ENCODE measurements at regions not wholly inside any gene's neighbourhood (a gene's known extent, or its start where the extent isn't known, plus 50 kb on each side); places are given as distances from the start of the nearest gene placed in this dataset.

DNA sequence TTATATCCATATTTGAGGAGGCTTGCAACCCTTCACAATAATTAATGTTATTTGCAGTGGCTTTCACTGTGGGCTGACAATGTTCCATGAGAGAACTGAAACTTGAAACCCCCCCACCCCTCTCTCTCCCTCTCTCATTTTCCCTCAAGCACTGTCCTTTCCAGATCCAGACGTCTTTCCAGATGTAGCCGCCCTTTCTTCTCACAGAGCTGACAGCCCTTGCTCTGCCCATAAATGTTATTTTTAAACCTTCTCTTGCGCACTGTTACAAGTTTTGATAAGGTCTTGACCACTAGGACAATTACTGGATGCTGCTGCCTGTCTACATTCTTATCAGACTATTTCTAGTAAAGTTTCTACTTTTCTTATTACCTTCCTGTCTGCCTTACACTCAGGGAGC lies 91.4 kb upstream of the LINC00305 start:
- WGBS, 2 experiments (ENCODE audit: low coverage in 1 of 2, low lambda C conversion rate in 2 of 2, missing lambda C conversion rate in 2 of 2), result 14 to 18% methylated on average over 3 of the region's 3 CpGs
- H3K4me1 ChIP-seq (ENCODE audit: insufficient read depth), result no peaks in the 10 kb centered on the region
- no peaks in the 10 kb centered on the region for H3K9me3 ChIP-seq (ENCODE audit: low read depth)
- no peaks in the 10 kb centered on the region for H3F3A ChIP-seq (ENCODE audit: insufficient read depth)
- H3K4me3 ChIP-seq, result no peak overlapping the region
- H3K4me2 ChIP-seq (ENCODE audit: unreplicated experiment), result no peak overlapping the region
- no peaks in the 10 kb centered on the region for H3K79me2 ChIP-seq (ENCODE audit: insufficient read depth)
- H2AFZ ChIP-seq, result no peak overlapping the region
- H4K20me1 ChIP-seq (ENCODE audit: insufficient read depth), result no peaks in the 10 kb centered on the region
- TF ChIP-seq EZH2 (IDR thresholded peaks at IDR 0.05; ENCODE audit: insufficient read depth, poor library complexity, severe bottlenecking) (no peak), EZH2phosphoT487 (IDR thresholded peaks at IDR 0.05; ENCODE audit: insufficient read depth, low read depth) (no peak)
- no peaks in the 10 kb centered on the region for H3K27me3 ChIP-seq (replicated peaks; ENCODE audit: insufficient read depth)
- no peak for DNase-seq
- H3K9ac ChIP-seq, result no peak overlapping the region
- in situ Hi-C loops (cut with MboI), result no loop called here
- H3K27ac ChIP-seq, result no peak overlapping the region
- no peaks in the 10 kb centered on the region for H3K36me3 ChIP-seq (ENCODE audit: low read depth)
- no peaks in the 10 kb centered on the region for H3K9me2 ChIP-seq (ENCODE audit: insufficient read depth)

GRCh38 chr18:64238076-64238475 lies 89.2 kb upstream of the LINC00305 start:
- H3K9ac ChIP-seq, result no peak overlapping the region
- no peak overlapping the region for H3K27ac ChIP-seq
- no peaks in the 10 kb centered on the region for H3K9me3 ChIP-seq (ENCODE audit: low read depth)
- in situ Hi-C loops (cut with MboI), result no loop called here
- H3K4me2 ChIP-seq (ENCODE audit: unreplicated experiment), result no peak overlapping the region
- H2AFZ ChIP-seq, result no peak overlapping the region
- 29 to 33% methylated on average over 2 of the region's 2 CpGs for WGBS, 2 experiments (ENCODE audit: low coverage in 1 of 2, low lambda C conversion rate in 2 of 2, missing lambda C conversion rate in 2 of 2)
- H3K36me3 ChIP-seq (ENCODE audit: low read depth), result no peaks in the 10 kb centered on the region
- no peaks in the 10 kb centered on the region for H3K79me2 ChIP-seq (ENCODE audit: insufficient read depth)
- no peaks in the 10 kb centered on the region for H3F3A ChIP-seq (ENCODE audit: insufficient read depth)
- no peak overlapping the region for H3K4me3 ChIP-seq
- no peaks in the 10 kb centered on the region for H4K20me1 ChIP-seq (ENCODE audit: insufficient read depth)
- no peak for DNase-seq
- H3K9me2 ChIP-seq (ENCODE audit: insufficient read depth), result no peaks in the 10 kb centered on the region
- no peaks in the 10 kb centered on the region for H3K27me3 ChIP-seq (replicated peaks; ENCODE audit: insufficient read depth)
- H3K4me1 ChIP-seq (ENCODE audit: insufficient read depth), result no peaks in the 10 kb centered on the region
- TF ChIP-seq EZH2 (IDR thresholded peaks at IDR 0.05; ENCODE audit: insufficient read depth, poor library complexity, severe bottlenecking), result no peak
- TF ChIP-seq EZH2phosphoT487 (IDR thresholded peaks at IDR 0.05; ENCODE audit: insufficient read depth, low read depth), result no peak

- no peaks in the 10 kb centered on the region for H4K20me1 ChIP-seq (ENCODE audit: insufficient read depth)
- DNase-seq, result no peak
- H3K4me2 ChIP-seq (ENCODE audit: unreplicated experiment), result no peak overlapping the region
- H3F3A ChIP-seq (ENCODE audit: insufficient read depth), result no peaks in the 10 kb centered on the region
- no peaks in the 10 kb centered on the region for H3K9me2 ChIP-seq (ENCODE audit: insufficient read depth)
- no peaks in the 10 kb centered on the region for H3K79me2 ChIP-seq (ENCODE audit: insufficient read depth)
- no peak overlapping the region for H3K27ac ChIP-seq
- H3K36me3 ChIP-seq (ENCODE audit: low read depth), result no peaks in the 10 kb centered on the region
- TF ChIP-seq EZH2 (IDR thresholded peaks at IDR 0.05; ENCODE audit: insufficient read depth, poor library complexity, severe bottlenecking) (no peak), EZH2phosphoT487 (IDR thresholded peaks at IDR 0.05; ENCODE audit: insufficient read depth, low read depth) (no peak)
- H3K4me3 ChIP-seq, result no peak overlapping the region
- WGBS, 2 experiments (ENCODE audit: low coverage in 1 of 2, low lambda C conversion rate in 2 of 2, missing lambda C conversion rate in 2 of 2), result 14 to 15% methylated on average over 3 of the region's 3 CpGs
- H3K9ac ChIP-seq, result no peak overlapping the region
- H2AFZ ChIP-seq, result no peak overlapping the region
- no peaks in the 10 kb centered on the region for H3K4me1 ChIP-seq (ENCODE audit: insufficient read depth)
- H3K9me3 ChIP-seq (ENCODE audit: low read depth), result no peaks in the 10 kb centered on the region
- in situ Hi-C loops (cut with MboI), result no loop called here
- no peaks in the 10 kb centered on the region for H3K27me3 ChIP-seq (replicated peaks; ENCODE audit: insufficient read depth)
These were observed 85.4 kb upstream of the LINC00305 start for GRCh38 chr18:64234321-64234720.

DNA sequence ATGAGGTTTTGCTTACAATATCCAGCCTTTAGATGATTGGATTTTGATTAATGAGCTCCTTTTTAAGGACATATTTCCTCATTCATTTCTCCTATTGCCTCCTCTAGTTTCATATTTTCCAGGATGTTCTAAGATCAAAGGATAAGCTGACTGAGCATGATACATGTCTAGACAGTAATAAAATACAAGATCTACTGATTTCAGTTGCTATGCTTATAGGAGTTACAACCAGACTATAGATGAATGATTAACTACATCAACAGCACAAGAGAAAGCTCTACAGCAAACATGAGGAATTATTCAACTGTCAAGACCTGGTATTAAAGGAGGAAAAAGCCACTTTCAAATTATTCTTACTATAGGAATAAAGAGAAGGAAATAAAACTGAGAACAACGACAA lies 85.0 kb upstream of the LINC00305 start:
- no peak overlapping the region for H3K27ac ChIP-seq
- no peaks in the 10 kb centered on the region for H3K79me2 ChIP-seq (ENCODE audit: insufficient read depth)
- H3K27me3 ChIP-seq (replicated peaks; ENCODE audit: insufficient read depth), result no peaks in the 10 kb centered on the region
- no peak for TF ChIP-seq EZH2 (IDR thresholded peaks at IDR 0.05; ENCODE audit: insufficient read depth, poor library complexity, severe bottlenecking)
- TF ChIP-seq EZH2phosphoT487 (IDR thresholded peaks at IDR 0.05; ENCODE audit: insufficient read depth, low read depth), result no peak
- H3K4me3 ChIP-seq, result no peak overlapping the region
- in situ Hi-C loops (cut with MboI), result no loop called here
- 10 to 12% methylated on average over 1 of the region's 1 CpG for WGBS, 2 experiments (ENCODE audit: low coverage in 1 of 2, low lambda C conversion rate in 2 of 2, missing lambda C conversion rate in 2 of 2)
- no peak overlapping the region for H3K9ac ChIP-seq
- H3K4me2 ChIP-seq (ENCODE audit: unreplicated experiment), result no peak overlapping the region
- no peaks in the 10 kb centered on the region for H3K9me2 ChIP-seq (ENCODE audit: insufficient read depth)
- H3F3A ChIP-seq (ENCODE audit: insufficient read depth), result no peaks in the 10 kb centered on the region
- H3K36me3 ChIP-seq (ENCODE audit: low read depth), result no peaks in the 10 kb centered on the region
- no peaks in the 10 kb centered on the region for H4K20me1 ChIP-seq (ENCODE audit: insufficient read depth)
- no peaks in the 10 kb centered on the region for H3K4me1 ChIP-seq (ENCODE audit: insufficient read depth)
- no peak for DNase-seq
- no peaks in the 10 kb centered on the region for H3K9me3 ChIP-seq (ENCODE audit: low read depth)
- no peak overlapping the region for H2AFZ ChIP-seq

DNA sequence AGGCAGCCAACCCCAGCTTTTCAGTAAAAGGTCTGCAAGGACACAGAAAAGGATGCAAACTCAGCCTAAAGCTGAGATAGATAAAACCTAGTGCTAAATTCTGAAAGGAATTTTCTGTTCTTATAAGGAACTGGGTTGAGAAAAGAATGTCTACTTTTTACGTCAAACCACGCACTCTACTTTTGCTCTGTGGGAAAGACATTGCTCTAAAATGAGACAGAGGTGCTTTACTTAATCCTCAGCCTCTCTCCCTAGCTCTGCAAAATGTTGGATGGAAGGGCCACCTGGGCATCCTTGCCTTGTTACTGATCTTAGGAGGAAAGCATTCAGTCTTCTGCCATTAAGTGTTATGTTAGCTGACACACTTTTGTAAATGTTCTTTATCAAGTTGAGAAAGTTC lies 72.1 kb upstream of the LINC00305 start:
- Histone ChIP-seq H3K4me3 (no peak overlapping the region), H3K9me3 (ENCODE audit: low read depth) (no peaks in the 10 kb centered on the region), H3K79me2 (ENCODE audit: insufficient read depth) (no peaks in the 10 kb centered on the region), H3K4me2 (ENCODE audit: unreplicated experiment) (no peak overlapping the region), H3K9ac (no peak overlapping the region), H3K27ac (no peak overlapping the region), H3K36me3 (ENCODE audit: low read depth) (no peaks in the 10 kb centered on the region), H3K4me1 (ENCODE audit: insufficient read depth) (no peaks in the 10 kb centered on the region), H4K20me1 (ENCODE audit: insufficient read depth) (no peaks in the 10 kb centered on the region), H2AFZ (no peak overlapping the region), H3F3A (ENCODE audit: insufficient read depth) (no peaks in the 10 kb centered on the region), H3K9me2 (ENCODE audit: insufficient read depth) (no peaks in the 10 kb centered on the region), H3K27me3 (replicated peaks; ENCODE audit: insufficient read depth) (no peaks in the 10 kb centered on the region)
- in situ Hi-C loops (cut with MboI), result no loop called here
- no peak for DNase-seq
- TF ChIP-seq EZH2phosphoT487 (IDR thresholded peaks at IDR 0.05; ENCODE audit: insufficient read depth, low read depth) (no peak), EZH2 (IDR thresholded peaks at IDR 0.05; ENCODE audit: insufficient read depth, poor library complexity, severe bottlenecking) (no peak)
- WGBS, 2 experiments (ENCODE audit: low coverage in 1 of 2, low lambda C conversion rate in 2 of 2, missing lambda C conversion rate in 2 of 2), result 43 to 63% methylated on average over 2 of the region's 2 CpGs

All from GM23248 (cell line).